Inferior parietal cortex (tissue), 1 donor: ENCODE measurements at regions not wholly inside any gene's neighbourhood (a gene's known extent, or its start where the extent isn't known, plus 50 kb on each side); places are given as distances from the start of the nearest gene placed in this dataset.

Experiments
- DNase-seq: peaks from one replicate; pipeline ENCODE4 v3.0.0-alpha.2; 2016; ENCODE audit errors: extremely low spot score

- DNase-seq: no peak
Observed at GRCh38 chr3:170780955-170781354, 89.0 kb downstream of the RPL22L1 start.

DNA sequence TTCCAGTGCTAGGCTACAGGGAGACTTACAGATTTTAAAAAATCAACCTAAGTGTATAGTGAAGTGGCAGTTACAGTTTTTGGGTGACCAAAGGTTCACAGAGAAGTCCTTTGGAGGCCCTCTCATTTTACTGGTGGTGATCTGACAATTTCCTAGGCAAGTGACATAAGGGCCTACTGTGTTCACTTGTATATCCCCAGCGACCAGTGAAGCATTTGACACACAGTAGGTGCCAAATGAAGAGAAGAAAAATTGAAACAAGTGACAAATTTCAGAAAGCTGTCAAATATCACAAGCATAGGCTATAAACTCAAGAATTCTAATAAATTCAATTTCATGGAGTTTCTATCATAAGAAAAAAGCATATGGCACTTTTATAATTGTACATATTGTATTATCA is 89.5 kb downstream of the RPL22L1 start:
- no peak for DNase-seq

GRCh38 chr3:170778240-170779217 is 91.5 kb downstream of the RPL22L1 start:
- DNase-seq: peak; percentile 31

GRCh38 chr3:170777564-170777926 is 92.5 kb downstream of the RPL22L1 start:
- no peak for DNase-seq

- DNase-seq: no peak
Observed at GRCh38 chr3:170776887-170777563, 93.0 kb downstream of the RPL22L1 start.

- no peak for DNase-seq
Observed at GRCh38 chr3:170773682-170774425, 96.1 kb downstream of the RPL22L1 start.

DNA sequence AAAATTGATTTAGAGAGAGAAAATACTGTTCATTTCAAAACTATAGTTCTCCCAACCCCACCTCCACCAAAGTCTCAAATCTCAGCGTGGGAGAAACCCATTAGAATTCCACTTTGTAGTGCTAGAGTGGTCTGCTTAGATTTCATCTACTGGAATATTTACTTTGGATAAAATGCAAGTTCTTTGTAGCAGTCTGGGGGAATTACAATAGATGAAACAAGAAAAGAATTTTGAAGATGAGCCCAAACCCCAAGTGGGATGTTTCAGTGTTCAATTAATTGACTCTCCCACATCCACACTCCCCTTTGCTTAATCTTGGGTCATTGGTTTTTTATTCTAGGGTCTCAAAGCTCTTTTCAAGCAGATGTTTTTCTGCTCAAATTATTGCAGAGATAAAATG is 97.8 kb downstream of the RPL22L1 start:
- DNase-seq: no peak

GRCh38 chr3:170768334-170768801 is 101.6 kb downstream of the RPL22L1 start:
- DNase-seq: peak; percentile 44

- no peak for DNase-seq
Observed at GRCh38 chr3:170767576-170767941, 102.4 kb downstream of the RPL22L1 start.

- DNase-seq: no peak
Observed at GRCh38 chr3:170766823-170767575, 103.0 kb downstream of the RPL22L1 start.

GRCh38 chr3:170766253-170766652 is 103.7 kb downstream of the RPL22L1 start:
- DNase-seq: no peak

- peak; percentile 51 for DNase-seq
Observed at GRCh38 chr3:170765419-170766078, 104.4 kb downstream of the RPL22L1 start.

- DNase-seq: no peak
Observed at GRCh38 chr3:170764017-170764416, 106.0 kb downstream of the RPL22L1 start.

DNA sequence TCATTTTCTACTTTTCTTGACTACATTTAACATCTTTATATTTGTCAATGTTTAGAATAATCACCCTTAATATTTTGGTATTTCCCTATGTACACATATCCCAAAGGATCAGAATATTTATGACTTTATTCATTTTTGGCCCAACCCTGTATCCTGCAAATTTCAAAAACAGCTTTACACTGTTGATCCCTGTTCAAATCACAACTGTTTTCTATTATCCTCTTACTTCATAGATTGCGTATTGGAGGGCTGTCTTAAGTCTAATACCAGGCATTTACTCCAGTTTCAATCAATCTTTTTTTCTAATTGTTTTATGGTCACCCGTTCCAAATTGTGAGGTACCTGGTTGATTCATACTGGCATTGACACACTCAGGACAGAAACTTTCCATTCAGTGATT is 107.9 kb downstream of the RPL22L1 start:
- no peak for DNase-seq

DNA sequence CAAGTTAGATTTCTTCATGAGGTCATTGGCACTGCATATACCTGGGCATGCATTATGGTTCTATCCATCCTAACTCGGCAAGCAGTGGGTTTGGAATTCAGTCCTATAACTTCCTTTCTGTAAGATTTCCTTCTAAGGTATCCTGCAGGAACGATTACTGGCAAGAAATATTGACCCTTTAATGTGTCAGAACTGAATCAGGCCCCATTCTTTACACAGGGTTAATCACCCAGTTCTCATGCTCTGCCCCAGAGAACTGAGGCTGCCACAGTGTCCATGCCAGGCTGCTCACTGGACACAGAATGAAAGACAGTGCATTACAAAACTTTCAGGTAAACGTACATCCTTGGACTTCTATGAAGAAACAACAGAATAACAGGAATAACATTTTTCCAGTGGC is 108.9 kb downstream of the RPL22L1 start:
- DNase-seq: no peak

DNA sequence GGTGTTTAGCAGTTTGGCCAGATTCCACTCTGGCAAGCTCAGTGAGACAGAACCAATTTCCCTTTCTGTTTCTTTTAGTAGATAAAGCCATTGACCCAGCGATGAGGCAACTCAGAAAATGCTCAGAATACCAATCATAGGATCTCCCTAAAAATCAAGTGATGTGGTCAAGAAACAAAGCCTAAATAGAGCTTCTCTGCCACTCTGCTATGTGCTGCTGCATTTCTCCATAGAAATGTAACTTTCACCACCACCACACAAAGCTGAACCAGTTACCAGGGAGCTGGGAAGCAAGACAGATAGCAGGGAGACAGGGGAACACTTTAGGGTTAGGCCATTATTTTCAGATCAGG is 109.8 kb downstream of the RPL22L1 start:
- DNase-seq: no peak

- DNase-seq: no peak
Observed at GRCh38 chr3:170759511-170760173, 110.4 kb downstream of the RPL22L1 start.

DNA sequence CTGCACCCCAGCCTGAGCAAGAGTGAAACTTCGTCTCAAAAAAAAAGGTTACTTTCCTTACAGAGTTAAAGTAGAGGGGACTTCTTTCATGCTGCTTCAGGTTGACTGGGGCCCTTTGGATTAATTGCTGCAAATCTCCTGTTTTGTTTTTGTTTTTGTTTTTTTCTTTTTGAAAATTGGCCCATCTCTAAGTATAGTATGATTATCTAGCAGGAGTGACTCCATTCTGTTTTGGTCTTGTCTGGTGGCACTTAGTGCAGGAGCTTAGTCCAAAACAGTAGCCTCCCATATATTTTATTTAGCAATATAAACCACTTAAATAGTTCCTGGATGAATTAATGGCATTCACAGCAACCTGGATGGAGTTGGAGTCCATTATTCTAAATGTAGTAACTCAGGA is 113.0 kb downstream of the RPL22L1 start:
- DNase-seq: no peak

DNA sequence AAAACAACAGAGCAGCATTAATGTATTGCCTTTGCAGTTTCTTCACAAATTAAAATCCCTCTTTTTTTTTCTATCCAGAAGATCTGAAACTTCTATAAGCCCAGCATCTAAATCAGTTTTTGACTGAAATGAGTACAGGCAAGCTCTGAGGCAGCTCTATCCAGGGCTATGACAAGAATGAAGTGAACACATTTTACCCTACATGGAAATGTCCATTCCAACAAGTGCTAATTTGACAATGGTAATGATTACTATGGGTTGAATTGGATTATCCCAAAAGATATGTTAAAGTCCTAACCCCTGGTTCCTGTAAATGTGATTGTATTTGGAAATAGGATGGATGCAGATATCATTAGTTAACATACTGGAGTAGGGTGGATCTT is 115.7 kb downstream of the RPL22L1 start:
- no peak for DNase-seq
